Neural progenitor cell (in vitro differentiated cells): ENCODE measurements at regions not wholly inside any gene's neighbourhood (a gene's known extent, or its start where the extent isn't known, plus 50 kb on each side); places are given as distances from the start of the nearest gene placed in this dataset.

Source experiments
- EZH2 ChIP-seq: fragments of 200-600 bp; sonication (generic); IDR thresholded peaks from 2 replicates; pipeline ENCODE4 v1.6.1; 2017; ENCODE audit warnings: antibody characterized with exemption, mild to moderate bottlenecking, moderate library complexity
- TF ChIP-seq, protein P1 (sequence below): fragments of 200-600 bp; sonication (generic); IDR thresholded peaks from 2 replicates; pipeline ENCODE4 v1.5.1; 2017; ENCODE audit warnings: antibody characterized with exemption, mild to moderate bottlenecking

DNA sequence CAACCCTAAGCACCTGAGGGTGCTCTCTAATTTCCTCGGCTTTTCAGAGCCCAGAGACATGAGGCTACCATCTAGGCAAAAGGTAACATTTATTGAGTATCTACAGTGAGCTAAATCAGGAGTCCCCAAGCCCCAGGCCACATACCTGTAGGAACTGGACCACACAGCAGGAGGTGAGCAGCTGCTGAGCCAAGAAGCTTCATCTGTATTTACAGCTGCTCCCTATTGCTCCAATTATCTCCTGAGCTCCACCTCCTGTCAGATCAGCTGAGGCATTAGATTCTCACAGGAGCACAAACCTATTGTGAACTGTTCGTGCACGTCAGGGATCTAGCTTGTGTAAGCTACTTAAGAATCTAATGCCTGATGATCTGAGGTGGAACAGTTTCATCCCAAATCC is 70.2 kb downstream of the RND3 start:
- TF ChIP-seq, protein P1, sequence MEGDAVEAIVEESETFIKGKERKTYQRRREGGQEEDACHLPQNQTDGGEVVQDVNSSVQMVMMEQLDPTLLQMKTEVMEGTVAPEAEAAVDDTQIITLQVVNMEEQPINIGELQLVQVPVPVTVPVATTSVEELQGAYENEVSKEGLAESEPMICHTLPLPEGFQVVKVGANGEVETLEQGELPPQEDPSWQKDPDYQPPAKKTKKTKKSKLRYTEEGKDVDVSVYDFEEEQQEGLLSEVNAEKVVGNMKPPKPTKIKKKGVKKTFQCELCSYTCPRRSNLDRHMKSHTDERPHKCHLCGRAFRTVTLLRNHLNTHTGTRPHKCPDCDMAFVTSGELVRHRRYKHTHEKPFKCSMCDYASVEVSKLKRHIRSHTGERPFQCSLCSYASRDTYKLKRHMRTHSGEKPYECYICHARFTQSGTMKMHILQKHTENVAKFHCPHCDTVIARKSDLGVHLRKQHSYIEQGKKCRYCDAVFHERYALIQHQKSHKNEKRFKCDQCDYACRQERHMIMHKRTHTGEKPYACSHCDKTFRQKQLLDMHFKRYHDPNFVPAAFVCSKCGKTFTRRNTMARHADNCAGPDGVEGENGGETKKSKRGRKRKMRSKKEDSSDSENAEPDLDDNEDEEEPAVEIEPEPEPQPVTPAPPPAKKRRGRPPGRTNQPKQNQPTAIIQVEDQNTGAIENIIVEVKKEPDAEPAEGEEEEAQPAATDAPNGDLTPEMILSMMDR, result no peak
- no peak for TF ChIP-seq EZH2
